H1 (cell line): ENCODE measurements at regions not wholly inside any gene's neighbourhood (a gene's known extent, or its start where the extent isn't known, plus 50 kb on each side); places are given as distances from the start of the nearest gene placed in this dataset.

Source experiments
- CTCF ChIA-PET: fragments of 300-600 bp; sonication (Branson Sonifier 250); formaldehyde crosslinking; loops from one replicate; lab custom pipeline; 2021; ENCODE audit not compliant: partially characterized antibody; lab: Charles Lee
- POLR2A ChIA-PET: fragments of 300-600 bp; sonication (Branson Sonifier 250); formaldehyde crosslinking; loops from one replicate; lab custom pipeline; 2021; ENCODE audit warnings: inconsistent platforms; ENCODE audit not compliant: partially characterized antibody; lab: Charles Lee
- DNase-seq, 2 experiments: peaks; one replicate each; pipeline versions ENCODE4 v3.0.0 to v3.0.0-alpha.2; 2010 to 2022; ENCODE audit warnings: low spot score in 2 of 2, low read depth in 1 of 2, mixed read lengths in 1 of 2
- FAIRE-seq: peaks from 2 replicates; lab custom pipeline; 2011; peaks lifted over from hg19 to GRCh38; lab: Jason Lieb, UNC
- H2AFZ ChIP-seq: 2 replicates; pipeline ENCODE4 v1.8.1; 2012; ENCODE audit warnings: low read length, inconsistent platforms
- H2AK5ac ChIP-seq: 2 replicates; pipeline ENCODE4 v1.6.1; 2013; ENCODE audit warnings: low read depth, low read length
- H2BK120ac ChIP-seq: replicated peaks from 2 replicates; pipeline ENCODE3; 2013; ENCODE audit warnings: low read depth, low read length, inconsistent platforms
- H2BK12ac ChIP-seq: 2 replicates; pipeline ENCODE4 v1.6.1; 2013; ENCODE audit warnings: low read depth, low read length
- H2BK15ac ChIP-seq: 2 replicates; pipeline ENCODE4 v1.6.1; 2013; ENCODE audit warnings: low read length
- H2BK20ac ChIP-seq: 2 replicates; pipeline ENCODE4 v1.6.1; 2013; ENCODE audit warnings: low read length
- H2BK5ac ChIP-seq: 2 replicates; pipeline ENCODE4 v1.6.1; 2013; ENCODE audit warnings: low read depth, low read length
- H3K14ac ChIP-seq: 2 replicates; pipeline ENCODE4 v1.6.1; 2013; ENCODE audit warnings: inconsistent platforms; ENCODE audit not compliant: insufficient read length
- H3K18ac ChIP-seq: 2 replicates; pipeline ENCODE4 v1.6.1; 2013; ENCODE audit warnings: low read length; ENCODE audit errors: extremely low read depth
- H3K23ac ChIP-seq: 2 replicates; pipeline ENCODE4 v1.6.1; 2013; ENCODE audit warnings: inconsistent platforms; ENCODE audit not compliant: insufficient read length
- H3K23me2 ChIP-seq: 2 replicates; pipeline ENCODE4 v1.6.1; 2013; ENCODE audit warnings: low read depth, low read length
- H3K27ac ChIP-seq: 2 replicates; pipeline ENCODE4 v1.6.1; 2011; ENCODE audit warnings: low read depth, low read length, inconsistent platforms
- H3K27me3 ChIP-seq, 4 experiments: replicated peaks in 1 of 4; 1 replicate in 1 of 4; 2 replicates in 3 of 4; pipeline versions ENCODE4 v1.6.1 to v1.8.1; 2011 to 2013; ENCODE audit warnings: low read length in 3 of 4, mild to moderate bottlenecking in 3 of 4, inconsistent platforms in 2 of 4, mixed read lengths in 2 of 4, moderate library complexity in 1 of 4; ENCODE audit not compliant: control insufficient read depth in 3 of 4, insufficient read depth in 3 of 4; ENCODE audit errors: extremely low read depth in 1 of 4
- H3K36me3 ChIP-seq, 4 experiments: 2 replicates each; pipeline versions ENCODE4 v1.6.1 to v1.8.1; 2011 to 2013; ENCODE audit warnings: mild to moderate bottlenecking in 4 of 4, low read length in 3 of 4, moderate library complexity in 2 of 4, control low read depth in 1 of 4, inconsistent platforms in 1 of 4; ENCODE audit not compliant: insufficient read depth in 4 of 4, control insufficient read depth in 2 of 4
- H3K4ac ChIP-seq: replicated peaks from 2 replicates; pipeline ENCODE3; 2013; ENCODE audit warnings: low read length, low read depth, mixed read lengths, inconsistent platforms; ENCODE audit not compliant: insufficient read length
- H3K4me1 ChIP-seq, 4 experiments: replicated peaks in 1 of 4; 1 replicate in 1 of 4; 2 replicates in 3 of 4; pipeline versions ENCODE4 v1.6.1 to v1.8.1; 2011 to 2013; ENCODE audit warnings: low read length in 3 of 4, inconsistent platforms in 2 of 4, mixed read lengths in 1 of 4; ENCODE audit not compliant: insufficient read depth in 4 of 4, control insufficient read depth in 3 of 4
- H3K4me2 ChIP-seq, 2 experiments: 2 replicates each; pipeline versions ENCODE4 v1.6.1 to v1.8.1; 2011 to 2013; ENCODE audit warnings: low read depth in 2 of 2, low read length in 2 of 2, control low read depth in 1 of 2, inconsistent platforms in 1 of 2, mild to moderate bottlenecking in 1 of 2; ENCODE audit not compliant: insufficient read depth in 1 of 2
- H3K4me3 ChIP-seq, 4 experiments: fragments of 200-600, 300-600 bp in 1 of 4; sonication (generic), shearing (Covaris generic), sonication (Bioruptor Twin) in 1 of 4; 2 replicates each; pipeline versions ENCODE4 v1.5.1 to v1.8.1; 2011 to 2016; ENCODE audit warnings: low read length in 4 of 4, low read depth in 3 of 4, control low read depth in 2 of 4, inconsistent platforms in 2 of 4, mild to moderate bottlenecking in 2 of 4, mixed read lengths in 1 of 4, moderate library complexity in 1 of 4; ENCODE audit not compliant: insufficient read depth in 2 of 4; ENCODE audit errors: extremely low read depth in 1 of 4
- H3K56ac ChIP-seq: replicated peaks from 2 replicates; pipeline ENCODE3; 2013; ENCODE audit warnings: low read depth, mild to moderate bottlenecking, mixed read lengths, low read length, inconsistent platforms; ENCODE audit not compliant: insufficient read length
- H3K79me1 ChIP-seq: 2 replicates; pipeline ENCODE4 v1.6.1; 2013; ENCODE audit warnings: low read depth, low read length, control low read depth
- H3K79me2 ChIP-seq, 2 experiments: 2 replicates each; pipeline versions ENCODE4 v1.6.1 to v1.8.1; 2012 to 2013; ENCODE audit warnings: low read length in 2 of 2, mild to moderate bottlenecking in 2 of 2, inconsistent platforms in 1 of 2; ENCODE audit not compliant: insufficient read depth in 2 of 2, control insufficient read depth in 1 of 2
- H3K9ac ChIP-seq, 4 experiments: replicated peaks in 1 of 4; 1 replicate in 1 of 4; 2 replicates in 3 of 4; pipeline versions ENCODE4 v1.6.1 to v1.8.1; 2011 to 2013; ENCODE audit warnings: low read depth in 3 of 4, low read length in 3 of 4, control low read depth in 2 of 4, mild to moderate bottlenecking in 2 of 4, moderate library complexity in 2 of 4, inconsistent platforms in 1 of 4; ENCODE audit errors: extremely low read depth in 1 of 4
- H3K9me3 ChIP-seq, 2 experiments: 2 replicates each; pipeline versions ENCODE4 v1.6.1 to v1.8.1; 2012 to 2013; ENCODE audit warnings: mild to moderate bottlenecking in 2 of 2, moderate library complexity in 2 of 2, control low read depth in 1 of 2, inconsistent platforms in 1 of 2, low read depth in 1 of 2, low read length in 1 of 2, mixed read lengths in 1 of 2; ENCODE audit not compliant: insufficient read depth in 2 of 2
- H4K20me1 ChIP-seq, 2 experiments: replicated peaks in 1 of 2; 2 replicates each; pipeline versions ENCODE3 to v1.8.1; 2011 to 2013; ENCODE audit warnings: inconsistent platforms in 2 of 2, low read length in 2 of 2, mild to moderate bottlenecking in 1 of 2; ENCODE audit not compliant: insufficient read depth in 2 of 2, control insufficient read depth in 1 of 2
- H4K5ac ChIP-seq: 2 replicates; pipeline ENCODE4 v1.6.1; 2013; ENCODE audit warnings: low read length, low read depth, mixed read lengths, inconsistent platforms; ENCODE audit not compliant: insufficient read length
- H4K8ac ChIP-seq: 2 replicates; pipeline ENCODE4 v1.8.0; 2013; ENCODE audit warnings: mild to moderate bottlenecking, moderate library complexity, low read length, inconsistent platforms; ENCODE audit not compliant: insufficient read depth; ENCODE audit errors: extremely low read depth
- H4K91ac ChIP-seq: replicated peaks from 2 replicates; pipeline ENCODE3; 2013; ENCODE audit warnings: low read length, mixed read lengths, inconsistent platforms; ENCODE audit not compliant: insufficient read length
- CBX8 ChIP-seq: fragments of 300-800, 300-1000 bp; sonication (generic); IDR thresholded peaks from 2 replicates; pipeline ENCODE4 v1.7.1; 2016; ENCODE audit warnings: low read depth, low read length, borderline replicate concordance
- CREB1 ChIP-seq: IDR thresholded peaks from 2 replicates; pipeline ENCODE4 v1.6.1; 2012; ENCODE audit warnings: inconsistent platforms
- GTF2F1 ChIP-seq: IDR thresholded peaks from 2 replicates; pipeline ENCODE4 v1.6.1; 2012; ENCODE audit warnings: low read depth, low read length, improper control_type of control experiment, borderline replicate concordance
- HDAC6 ChIP-seq: IDR thresholded peaks from one replicate; pipeline ENCODE4 v1.7.1; 2012; ENCODE audit warnings: low read depth, mild to moderate bottlenecking, inconsistent platforms, low read length, moderate library complexity
- MAFK ChIP-seq: IDR thresholded peaks from 2 replicates; pipeline ENCODE4 v1.6.1; 2012; ENCODE audit warnings: low read depth, mild to moderate bottlenecking, improper control_type of control experiment, low read length
- NANOG ChIP-seq: IDR thresholded peaks from 2 replicates; pipeline ENCODE4 v1.6.1; 2011; ENCODE audit warnings: low read length, low read depth, mild to moderate bottlenecking, inconsistent platforms; ENCODE audit not compliant: insufficient read depth, poor library complexity, severe bottlenecking
- RBBP5 ChIP-seq: IDR thresholded peaks from 2 replicates; pipeline ENCODE4 v1.7.1; 2012; ENCODE audit warnings: low read depth, mild to moderate bottlenecking, inconsistent platforms, low read length, moderate library complexity, borderline replicate concordance
- TAF1 ChIP-seq: IDR thresholded peaks from 2 replicates; pipeline ENCODE4 v1.6.1; 2011; ENCODE audit warnings: mild to moderate bottlenecking, low read depth, low read length
- TEAD4 ChIP-seq: IDR thresholded peaks from 2 replicates; pipeline ENCODE4 v1.6.1; 2012; ENCODE audit warnings: low read depth, low read length, inconsistent platforms, mixed read lengths
- YY1 ChIP-seq: IDR thresholded peaks from 2 replicates; pipeline ENCODE4 v1.6.1; 2011; ENCODE audit warnings: low read depth, mild to moderate bottlenecking, low read length
- WGBS, 2 experiments: shearing (Covaris generic) in 1 of 2; methylation state at CpG; one replicate each; pipeline versions ENCODE4 v1.1.6 to v1.1.7; 2013 to 2015; ENCODE audit warnings: low lambda C conversion rate in 2 of 2, mixed read lengths in 2 of 2, inconsistent platforms in 1 of 2, low coverage in 1 of 2, missing lambda C conversion rate in 1 of 2; ENCODE audit not compliant: insufficient replicate concordance in 2 of 2, insufficient coverage in 1 of 2, insufficient read length in 1 of 2; ENCODE audit errors: extremely low coverage in 1 of 2, missing lambda C conversion rate in 1 of 2; 5-methylcytosine and 5-hydroxymethylcytosine counted together
- TF ChIP-seq, protein P1 (sequence below): IDR thresholded peaks from 2 replicates; pipeline ENCODE4 v1.6.1; 2011; ENCODE audit warnings: low read depth, mild to moderate bottlenecking, low read length; ENCODE audit not compliant: insufficient read depth
- TF ChIP-seq, protein P2 (sequence below), 3 experiments: IDR thresholded peaks; 1 replicate in 2 of 3; 2 replicates in 1 of 3; pipeline versions ENCODE4 v1.5.1 to v1.6.1; 2011; ENCODE audit warnings: low read length in 3 of 3, mild to moderate bottlenecking in 3 of 3, inconsistent platforms in 2 of 3, low read depth in 1 of 3, moderate library complexity in 1 of 3; ENCODE audit not compliant: insufficient read depth in 1 of 3; ENCODE audit errors: control extremely low read depth in 1 of 3

DNA sequence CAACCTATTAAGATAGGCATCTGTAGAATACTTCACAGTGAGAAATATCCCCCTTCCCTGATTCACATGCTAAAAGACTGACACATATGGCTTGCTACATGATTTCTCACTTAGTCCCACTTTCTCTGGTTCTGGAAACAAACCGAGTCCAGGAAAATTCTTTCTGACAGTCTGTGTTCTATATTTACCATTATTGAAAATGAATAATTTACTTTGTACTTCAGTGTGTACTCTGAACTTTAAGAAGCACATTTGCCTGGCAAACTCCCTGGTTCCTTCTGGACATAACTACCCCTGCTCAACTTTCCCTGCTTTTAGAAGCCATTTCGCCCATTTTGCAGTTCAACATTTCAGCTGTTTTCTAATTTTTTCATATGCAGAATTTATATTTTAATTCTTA, 53.6 kb downstream of the APCS start:
- H3K18ac ChIP-seq: no peak overlapping the region
- no peaks in the 10 kb centered on the region for H3K23me2 ChIP-seq
- H3K4ac ChIP-seq: no peak overlapping the region
- H3K14ac ChIP-seq: no peak overlapping the region
- no peaks in the 10 kb centered on the region for H3K27me3 ChIP-seq
- no peak overlapping the region for H3K4me2 ChIP-seq
- peaks cover 31 to 37% of the 10 kb centered on the region in 2 experiments for H3K9me3 ChIP-seq
- H2BK15ac ChIP-seq: no peak overlapping the region
- H3K79me2 ChIP-seq: no peaks in the 10 kb centered on the region
- ChIA-PET POLR2A (no interaction called here), CTCF (interaction anchor here (1.0 kb wide), 1 partner anchor 10 kb away, joined by 3 read pairs; no protein-coding TSS in a partner anchor)
- no peak overlapping the region for H3K4me3 ChIP-seq
- FAIRE-seq: no peak
- no peak overlapping the region for H2BK5ac ChIP-seq
- H3K56ac ChIP-seq: no peak overlapping the region
- no peak overlapping the region for H3K27ac ChIP-seq
- H3K9ac ChIP-seq: no peak overlapping the region
- no peaks in the 10 kb centered on the region for H4K20me1 ChIP-seq
- WGBS, 2 experiments: 80% methylated on average over 2 of the region's 2 CpGs; no CpG with 5 or more reads in 1 of the 2 experiments
- H4K91ac ChIP-seq: no peak overlapping the region
- DNase-seq: no peak
- no peak overlapping the region for H4K8ac ChIP-seq
- H3K23ac ChIP-seq: no peak overlapping the region
- no peaks in the 10 kb centered on the region for H3K4me1 ChIP-seq
- H2AFZ ChIP-seq: no peak overlapping the region
- H3K36me3 ChIP-seq: no peaks in the 10 kb centered on the region
- H2AK5ac ChIP-seq: no peak overlapping the region
- H2BK12ac ChIP-seq: no peak overlapping the region
- no peaks in the 10 kb centered on the region for H3K79me1 ChIP-seq
- H2BK120ac ChIP-seq: no peak overlapping the region
- H2BK20ac ChIP-seq: no peak overlapping the region
- H4K5ac ChIP-seq: no peak overlapping the region
- TF ChIP-seq, protein P1, sequence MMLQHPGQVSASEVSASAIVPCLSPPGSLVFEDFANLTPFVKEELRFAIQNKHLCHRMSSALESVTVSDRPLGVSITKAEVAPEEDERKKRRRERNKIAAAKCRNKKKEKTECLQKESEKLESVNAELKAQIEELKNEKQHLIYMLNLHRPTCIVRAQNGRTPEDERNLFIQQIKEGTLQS: no peak
- TF ChIP-seq, protein P2, sequence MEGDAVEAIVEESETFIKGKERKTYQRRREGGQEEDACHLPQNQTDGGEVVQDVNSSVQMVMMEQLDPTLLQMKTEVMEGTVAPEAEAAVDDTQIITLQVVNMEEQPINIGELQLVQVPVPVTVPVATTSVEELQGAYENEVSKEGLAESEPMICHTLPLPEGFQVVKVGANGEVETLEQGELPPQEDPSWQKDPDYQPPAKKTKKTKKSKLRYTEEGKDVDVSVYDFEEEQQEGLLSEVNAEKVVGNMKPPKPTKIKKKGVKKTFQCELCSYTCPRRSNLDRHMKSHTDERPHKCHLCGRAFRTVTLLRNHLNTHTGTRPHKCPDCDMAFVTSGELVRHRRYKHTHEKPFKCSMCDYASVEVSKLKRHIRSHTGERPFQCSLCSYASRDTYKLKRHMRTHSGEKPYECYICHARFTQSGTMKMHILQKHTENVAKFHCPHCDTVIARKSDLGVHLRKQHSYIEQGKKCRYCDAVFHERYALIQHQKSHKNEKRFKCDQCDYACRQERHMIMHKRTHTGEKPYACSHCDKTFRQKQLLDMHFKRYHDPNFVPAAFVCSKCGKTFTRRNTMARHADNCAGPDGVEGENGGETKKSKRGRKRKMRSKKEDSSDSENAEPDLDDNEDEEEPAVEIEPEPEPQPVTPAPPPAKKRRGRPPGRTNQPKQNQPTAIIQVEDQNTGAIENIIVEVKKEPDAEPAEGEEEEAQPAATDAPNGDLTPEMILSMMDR (IDR thresholded peaks at IDR 0.05; ENCODE audit: control extremely low read depth in 1 of 3, insufficient read depth in 1 of 3, low read depth in 1 of 3, low read length in 3 of 3): no peak
- no peak for TF ChIP-seq CREB1
- no peak for TF ChIP-seq YY1
- TF ChIP-seq TAF1: no peak
- no peak for TF ChIP-seq HDAC6
- no peak for TF ChIP-seq RBBP5
- no peak for TF ChIP-seq CBX8
- no peak for TF ChIP-seq GTF2F1
- TF ChIP-seq NANOG: no peak
- TF ChIP-seq MAFK: no peak
- no peak for TF ChIP-seq TEAD4
